PC-9 (cell line): ENCODE measurements at regions not wholly inside any gene's neighbourhood (a gene's known extent, or its start where the extent isn't known, plus 50 kb on each side); places are given as distances from the start of the nearest gene placed in this dataset.

Source experiments
- CTCF ChIP-seq: fragments of 200-600 bp; sonication (generic); conservative IDR thresholded peaks from 2 replicates; pipeline ENCODE4 v1.6.1; 2017; ENCODE audit warnings: mixed run types, antibody characterized with exemption, mild to moderate bottlenecking, moderate library complexity
- EZH2 ChIP-seq: fragments of 200-600 bp; sonication (generic); IDR thresholded peaks from 2 replicates; pipeline ENCODE4 v1.8.0; 2017; ENCODE audit warnings: antibody characterized with exemption, low read depth

- no peak for TF ChIP-seq CTCF
- TF ChIP-seq EZH2: no peak
Measured at GRCh38 chr6:86848986-86849385, 88.3 kb upstream of the HTR1E start.
